GM18499 (cell line): ENCODE measurements at regions not wholly inside any gene's neighbourhood (a gene's known extent, or its start where the extent isn't known, plus 50 kb on each side); places are given as distances from the start of the nearest gene placed in this dataset.
"Not testable (repeated sequence)": the region's sequence is repeated elsewhere in the genome, so short reads cannot be mapped to it uniquely, and the experiment has no call there.

ENCODE experiments used
- ATAC-seq: cut with Tn5 transposase; IDR thresholded peaks from one replicate; pipeline ENCODE4 v1.9.1; 2021; ENCODE audit warnings: moderate number of reproducible peaks; ENCODE audit not compliant: insufficient read depth, unreplicated experiment

DNA sequence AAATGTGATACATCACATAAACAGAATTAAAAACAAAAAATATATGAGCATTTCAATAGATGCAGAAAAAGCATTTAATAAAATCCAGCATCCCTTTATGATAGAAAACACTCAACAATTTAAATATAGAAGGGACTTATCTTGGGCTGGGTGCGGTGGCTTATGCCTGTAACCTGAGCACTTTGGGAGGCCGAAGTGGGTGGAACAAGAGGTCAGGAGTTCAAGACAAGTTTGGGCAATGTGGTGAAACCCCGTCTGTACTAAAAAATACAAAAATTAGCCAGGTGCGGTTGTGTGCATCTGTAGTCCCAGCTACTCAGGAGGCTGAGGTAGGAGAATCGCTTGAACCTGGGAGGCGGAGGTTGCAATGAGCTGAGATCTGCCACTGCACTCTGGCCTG, 409.1 kb downstream of the ICE1 start:
- ATAC-seq: not testable (repeated sequence)

- no peak for ATAC-seq
Measured at GRCh38 chr5:5828619-5829018, 406.1 kb downstream of the ICE1 start.

DNA sequence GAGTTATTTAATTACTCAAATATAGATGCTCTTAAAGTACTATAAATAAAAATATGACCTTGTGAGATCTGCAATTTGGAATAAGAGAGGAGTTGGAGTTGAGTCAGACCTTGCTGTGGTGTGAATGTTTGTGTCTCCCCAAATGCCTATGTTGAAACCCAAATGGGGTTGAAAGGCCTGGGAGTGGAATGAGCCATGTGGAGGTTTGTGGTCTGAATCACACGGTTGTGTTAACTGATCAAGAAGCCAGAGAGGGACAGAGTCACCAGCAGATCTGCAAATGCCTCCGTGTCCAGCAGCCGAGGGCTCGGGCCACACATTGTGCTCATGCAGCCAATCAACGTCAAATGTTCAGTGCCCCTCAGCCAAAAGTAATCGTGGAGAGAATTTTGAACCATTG, 404.4 kb downstream of the ICE1 start:
- no peak for ATAC-seq

DNA sequence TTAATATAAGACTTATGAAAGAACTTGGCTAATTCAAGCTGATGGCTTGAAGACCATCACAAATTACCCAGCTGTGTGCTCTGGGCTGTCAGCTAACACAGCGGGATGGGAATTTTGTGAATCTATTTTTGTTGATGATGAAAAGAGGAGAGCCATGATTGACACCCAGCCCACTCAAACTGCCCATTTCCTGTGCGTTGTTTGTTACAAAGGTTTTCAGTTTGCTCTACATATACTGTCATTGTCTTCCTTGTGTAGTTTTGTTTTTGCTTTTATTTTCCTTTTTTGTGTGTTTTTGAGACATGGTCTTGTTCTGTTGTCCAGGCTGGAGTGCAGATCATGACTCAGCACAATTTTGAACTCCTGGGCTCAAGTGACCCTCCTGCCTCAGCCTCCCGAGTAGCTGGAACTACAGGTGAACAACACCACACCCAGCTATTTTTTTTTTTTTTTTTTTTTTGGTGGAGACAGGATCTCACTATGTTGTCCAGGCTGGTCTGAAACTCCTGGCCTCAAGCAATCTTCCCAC, 400.3 kb downstream of the ICE1 start:
- no peak for ATAC-seq

GRCh38 chr5:5816960-5817359, 394.5 kb downstream of the ICE1 start:
- no peak for ATAC-seq

DNA sequence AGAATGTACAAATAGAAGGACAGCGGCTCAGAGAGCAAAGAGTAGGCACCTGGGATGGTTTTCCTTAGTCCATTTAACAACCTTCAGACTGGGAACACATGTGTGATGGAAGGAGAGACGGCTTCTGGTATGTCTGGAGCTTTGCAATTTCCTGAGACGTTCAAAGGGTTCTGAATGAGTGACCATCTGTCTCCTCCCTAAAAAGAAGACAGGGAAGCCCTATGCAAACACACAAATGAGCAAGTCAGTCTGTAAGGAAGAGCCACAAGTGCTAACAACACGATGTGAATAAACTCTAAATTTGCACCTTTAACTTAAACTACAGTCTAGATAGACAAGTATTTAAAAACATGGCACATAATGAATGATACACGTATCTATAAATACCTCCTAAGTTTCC, 391.0 kb downstream of the ICE1 start:
- no peak for ATAC-seq

DNA sequence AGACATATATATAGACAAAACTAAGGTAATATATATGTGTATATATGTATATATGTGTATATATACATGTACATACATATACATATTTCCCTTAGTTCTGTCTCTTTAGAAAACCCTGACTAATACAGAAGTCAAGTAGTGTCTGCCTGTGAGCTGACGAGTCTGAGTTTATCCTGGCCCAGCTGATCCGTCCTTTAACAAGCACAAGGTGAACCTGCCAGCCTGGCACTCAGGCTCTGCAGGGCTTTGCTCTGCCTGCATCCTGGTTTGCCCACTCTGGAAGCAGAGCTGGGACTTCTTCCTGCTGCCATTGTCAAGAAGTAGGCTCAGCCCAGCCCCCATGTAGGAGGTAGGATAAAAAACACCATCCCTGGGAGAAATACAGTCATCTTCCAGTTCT, 388.0 kb downstream of the ICE1 start:
- no peak for ATAC-seq

DNA sequence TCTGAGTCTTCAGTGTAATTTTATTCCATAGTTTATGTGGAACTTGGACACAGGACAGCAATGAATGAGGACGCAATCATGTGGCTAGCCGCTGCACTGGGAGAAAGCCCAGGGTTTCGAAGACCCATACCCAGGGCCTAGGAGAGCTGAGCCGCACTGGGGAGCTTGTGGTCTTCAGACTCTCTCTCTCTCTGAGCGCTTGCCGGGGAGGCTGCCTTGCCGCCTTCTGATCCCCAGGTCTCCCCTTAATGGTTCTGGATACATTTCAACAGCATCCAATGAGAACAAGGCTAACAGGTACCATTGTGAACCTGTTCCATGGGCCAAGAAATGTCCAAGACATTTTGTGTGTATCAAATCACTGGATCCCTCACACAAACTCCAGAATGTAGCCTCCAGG, 383.4 kb downstream of the ICE1 start:
- no peak for ATAC-seq

DNA sequence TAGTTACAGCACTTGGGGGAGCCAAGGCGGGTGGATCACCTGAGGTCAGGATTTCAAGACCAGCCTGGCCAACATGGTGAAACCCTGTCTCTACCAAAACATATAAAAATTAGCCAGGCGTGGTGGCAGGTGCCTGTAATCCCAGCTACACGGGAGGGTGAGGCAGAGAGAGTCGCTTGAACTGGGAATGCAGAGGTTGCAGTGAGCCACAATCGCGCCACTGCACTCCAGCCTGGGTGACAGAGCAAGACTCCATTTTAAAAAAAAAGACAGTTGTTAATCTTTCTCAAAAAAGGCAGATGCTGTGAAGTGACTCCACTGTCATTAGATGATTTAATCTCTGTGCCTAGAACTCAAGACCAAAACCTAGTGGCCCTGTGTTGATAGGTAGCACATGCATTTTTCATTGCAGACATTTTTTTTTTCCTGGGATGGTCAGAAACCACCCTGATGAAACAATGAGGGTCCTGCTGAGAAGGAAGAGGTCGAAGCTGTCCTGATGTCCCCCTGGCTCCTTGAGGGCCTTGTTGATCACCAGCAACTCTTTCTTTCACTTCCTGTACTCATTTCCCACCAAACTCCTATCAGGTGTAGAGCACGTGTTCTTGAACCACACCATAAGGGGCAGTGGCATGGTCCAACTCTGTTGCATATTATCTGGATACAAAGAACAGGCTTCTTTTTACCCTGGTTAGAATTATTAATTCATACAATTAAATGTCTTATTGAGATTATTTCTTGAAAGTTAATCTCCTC, 382.2 kb downstream of the ICE1 start:
- ATAC-seq: no peak

- no peak for ATAC-seq
Measured at GRCh38 chr5:5800801-5801761, 378.6 kb downstream of the ICE1 start.

DNA sequence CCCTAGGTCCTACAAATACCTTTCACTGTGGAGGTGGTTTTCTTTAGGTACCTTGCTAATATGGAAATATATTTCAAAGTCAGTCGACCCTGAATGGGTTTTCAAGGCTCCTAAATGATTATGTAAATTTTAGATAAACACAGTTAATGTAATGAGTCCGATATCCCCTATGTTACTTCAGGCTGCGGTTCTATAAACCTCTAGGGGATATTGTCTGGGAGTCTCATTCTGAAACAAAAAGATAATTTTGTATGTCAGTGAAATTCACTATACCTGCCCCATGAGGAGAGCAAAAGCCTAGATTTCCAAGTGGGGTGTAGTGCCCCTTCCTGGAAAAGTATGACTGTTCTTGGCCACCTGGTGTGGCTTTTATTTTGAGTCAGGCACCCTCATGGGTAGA, 377.3 kb downstream of the ICE1 start:
- ATAC-seq: no peak

GRCh38 chr5:5799229-5799628, 376.8 kb downstream of the ICE1 start:
- no peak for ATAC-seq

GRCh38 chr5:5798462-5798861, 376.0 kb downstream of the ICE1 start:
- ATAC-seq: no peak

DNA sequence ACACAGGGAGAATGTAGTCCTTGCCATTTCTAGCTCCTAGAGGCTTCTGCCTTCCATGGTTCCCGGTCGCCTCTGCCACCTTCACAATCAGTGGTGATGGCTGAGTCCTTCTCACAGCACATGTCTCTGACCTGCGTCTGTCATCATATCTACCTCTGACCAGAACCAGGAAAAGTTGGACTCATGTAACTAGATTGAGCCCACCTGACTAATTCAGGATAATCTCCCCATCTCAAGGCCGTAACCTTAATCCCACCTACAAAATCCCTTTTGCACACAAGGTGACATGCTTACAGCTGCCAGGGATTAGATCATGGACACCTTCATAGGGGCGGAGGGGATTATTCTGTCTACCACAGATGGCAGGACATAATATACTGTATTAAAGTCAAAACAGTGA, 375.6 kb downstream of the ICE1 start:
- no peak for ATAC-seq

GRCh38 chr5:5795074-5795771, 372.7 kb downstream of the ICE1 start:
- no peak for ATAC-seq

DNA sequence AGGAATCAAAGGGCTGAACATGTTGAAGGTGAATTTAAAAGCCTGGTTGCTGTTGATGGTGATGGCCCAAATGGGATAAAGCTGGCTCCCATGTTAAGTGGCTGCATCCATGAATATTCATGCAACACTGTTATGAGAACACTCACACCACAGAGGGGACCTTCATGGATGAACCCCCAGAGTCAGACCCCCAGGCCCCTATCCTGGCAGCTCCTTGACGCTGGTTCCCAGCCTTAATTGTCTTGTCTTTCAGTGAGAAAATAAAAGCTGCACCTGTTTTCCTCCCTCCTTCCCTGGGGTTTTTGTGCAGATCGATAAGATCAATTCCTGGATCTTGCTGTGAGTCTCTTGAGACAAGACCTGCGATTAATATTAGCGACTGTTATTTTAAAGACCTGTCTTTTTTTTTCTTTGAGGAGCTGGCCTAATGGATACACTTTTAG, 371.7 kb downstream of the ICE1 start:
- ATAC-seq: no peak

DNA sequence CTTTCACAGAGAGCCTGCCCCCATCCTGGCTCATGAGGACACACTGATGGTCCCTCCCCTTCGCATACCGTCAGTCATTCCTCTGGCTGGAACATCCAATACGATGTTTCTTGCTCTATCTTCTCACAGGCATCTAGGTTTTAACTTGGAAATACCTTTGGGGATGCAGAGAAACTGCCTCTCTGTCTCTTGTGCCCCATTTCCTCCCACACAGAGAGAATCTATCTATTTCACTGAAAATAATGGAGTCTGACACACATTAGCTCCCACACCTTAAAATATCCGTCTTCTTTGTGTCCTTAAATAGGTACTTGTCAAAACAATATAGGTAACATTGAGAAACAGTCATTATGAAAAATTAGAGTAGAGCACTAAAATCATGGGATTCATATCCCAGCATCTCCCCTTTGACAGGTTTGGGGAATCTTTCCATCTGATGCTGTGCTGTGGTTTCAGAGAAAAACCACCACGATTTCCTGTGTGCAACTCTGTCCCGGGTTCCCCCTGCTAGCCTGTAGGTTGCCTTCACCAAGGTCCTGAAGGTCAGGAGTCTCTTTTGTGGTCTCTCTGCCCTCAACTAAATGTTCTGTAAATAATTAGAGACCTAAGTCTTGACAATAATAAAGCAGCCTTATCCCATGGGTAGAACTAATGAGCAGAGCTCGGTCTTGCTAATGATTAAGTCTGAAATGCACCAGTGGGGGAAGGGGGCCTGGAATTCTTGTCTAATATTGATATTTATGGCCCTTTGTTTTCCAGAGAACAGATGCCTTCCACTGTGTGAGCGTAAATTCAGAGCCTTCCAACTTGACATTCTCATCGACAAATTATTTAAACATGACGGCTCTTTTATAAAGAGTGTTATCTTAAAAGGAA, 371.0 kb downstream of the ICE1 start:
- no peak for ATAC-seq

- ATAC-seq: no peak
Measured at GRCh38 chr5:5792106-5792505, 369.6 kb downstream of the ICE1 start.

DNA sequence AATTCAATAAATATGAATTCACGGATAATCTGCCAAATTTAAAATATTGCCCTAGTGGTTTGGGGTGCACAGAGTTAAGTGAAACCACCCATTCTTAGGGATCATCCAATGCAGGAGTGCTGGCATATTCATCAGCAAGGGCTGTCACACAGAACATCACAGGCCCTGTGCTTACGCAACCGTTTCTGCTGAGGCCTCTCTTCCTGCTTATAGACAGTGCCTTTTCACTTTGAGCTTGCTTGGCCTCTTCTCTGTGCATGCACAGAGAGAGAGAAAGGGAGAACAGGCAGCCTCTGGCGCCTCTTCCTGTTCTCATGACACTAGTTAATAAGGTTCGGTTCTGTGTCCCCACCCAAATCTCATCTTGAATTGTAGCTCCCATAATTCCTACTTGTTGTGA, 366.3 kb downstream of the ICE1 start:
- no peak for ATAC-seq

DNA sequence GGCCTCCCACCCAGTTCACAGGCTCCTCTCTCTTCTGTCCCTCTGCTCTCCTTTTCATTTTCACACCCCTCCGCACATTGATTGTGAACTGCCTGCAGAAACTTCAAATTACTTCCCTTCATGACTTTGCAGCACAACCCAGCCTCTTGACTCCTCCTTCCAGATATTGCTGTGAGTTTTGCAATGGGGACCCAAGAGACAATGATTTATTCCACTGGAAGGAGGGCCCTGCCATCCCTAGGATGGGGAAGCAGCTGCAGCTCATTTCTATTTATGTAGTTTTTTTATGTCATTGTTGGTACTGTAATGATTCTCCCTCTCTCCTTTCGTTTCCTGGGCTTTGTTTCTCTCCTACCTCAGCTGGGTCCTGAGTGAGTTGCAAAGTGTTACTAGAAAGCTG, 364.9 kb downstream of the ICE1 start:
- ATAC-seq: no peak
